Activated naive CD4-positive, alpha-beta T cell treated with anti-CD3 and anti-CD28 coated beads for 36 hours (primary cell): ENCODE measurements at regions not wholly inside any gene's neighbourhood (a gene's known extent, or its start where the extent isn't known, plus 50 kb on each side); places are given as distances from the start of the nearest gene placed in this dataset.

Source experiments
- CTCF ChIA-PET: fragments of 350-600 bp; sonication (Branson Sonifier 250); formaldehyde crosslinking; loops from one replicate; lab custom pipeline; 2021; ENCODE audit warnings: antibody characterized with exemption; lab: Charles Lee
- DNase-seq: peaks from one replicate; pipeline ENCODE4 v3.0.0-alpha.2; 2020
- H3K27ac Mint-ChIP-seq: one replicate; pipeline ENCODE4 v1.8.0; 2021; ENCODE audit warnings: mild to moderate bottlenecking, mixed read lengths
- H3K27me3 Mint-ChIP-seq: one replicate; pipeline ENCODE4 v1.8.0; 2021; ENCODE audit warnings: low read depth, mixed read lengths
- H3K36me3 Mint-ChIP-seq: one replicate; pipeline ENCODE4 v1.8.0; 2021; ENCODE audit warnings: low read depth, mixed read lengths
- H3K4me1 Mint-ChIP-seq: one replicate; pipeline ENCODE4 v1.8.0; 2021; ENCODE audit warnings: low read depth, mixed read lengths
- H3K4me3 Mint-ChIP-seq: one replicate; pipeline ENCODE4 v1.8.0; 2021; ENCODE audit warnings: mild to moderate bottlenecking, moderate library complexity, mixed read lengths
- H3K9me3 Mint-ChIP-seq: one replicate; pipeline ENCODE4 v1.8.0; 2021; ENCODE audit warnings: mixed read lengths
- intact Hi-C: fragments of 100-400 bp; cut with micrococcal nuclease; formaldehyde crosslinking; loops from one replicate; pipeline ENCODE4 v1.15.1; 2023

DNA sequence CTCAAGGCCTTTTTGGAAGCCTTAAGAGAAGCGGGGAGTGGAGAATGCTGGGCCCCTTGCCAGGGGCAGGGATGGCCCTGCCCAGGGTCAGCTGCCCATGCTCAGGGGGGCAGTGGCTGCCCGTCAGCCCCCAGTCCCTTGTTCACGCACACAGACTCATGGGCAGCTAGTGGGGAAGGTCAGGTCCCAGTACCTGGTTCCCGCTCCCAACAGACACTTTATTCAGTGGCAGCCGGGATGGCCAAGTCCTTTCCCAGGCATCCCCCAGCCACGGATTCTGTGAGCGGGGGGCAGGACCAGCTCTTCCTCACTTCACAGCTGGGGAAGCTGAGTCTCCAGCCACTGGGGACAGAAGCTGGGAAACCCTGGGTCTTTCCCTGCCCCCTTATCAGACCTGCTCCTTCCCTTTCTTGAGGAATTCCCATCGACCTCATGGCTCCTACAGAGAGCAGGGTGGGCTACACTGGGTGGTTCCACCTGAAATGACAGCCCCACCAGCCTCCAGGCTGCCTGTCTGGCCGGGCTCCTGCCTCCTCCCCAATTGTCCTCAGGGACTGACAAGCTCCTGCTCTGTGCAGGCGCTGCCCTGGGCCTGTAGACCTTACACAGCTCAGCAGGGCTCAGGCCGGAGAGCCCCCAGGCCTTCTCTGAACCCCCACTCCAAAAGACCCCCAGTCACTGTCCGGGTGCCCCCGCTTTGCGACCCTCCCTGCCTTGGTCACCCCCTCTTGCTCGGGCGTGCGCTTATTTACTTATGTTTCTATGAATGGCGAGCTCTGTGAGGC, 61.0 kb upstream of the FGF3 start:
- Mint-ChIP-seq H3K4me1 (no peaks in the 10 kb centered on the region), H3K27ac (no peak overlapping the region), H3K4me3 (no peak overlapping the region), H3K27me3 (peaks cover 3% of the 10 kb centered on the region), H3K9me3 (no peaks in the 10 kb centered on the region), H3K36me3 (no peaks in the 10 kb centered on the region)
- intact Hi-C loops = no loop called here
- no peak for DNase-seq
- CTCF ChIA-PET = interaction anchor here (0.7 kb wide), 1 partner anchor 9 kb away, joined by 3 read pairs; no protein-coding TSS in a partner anchor

DNA sequence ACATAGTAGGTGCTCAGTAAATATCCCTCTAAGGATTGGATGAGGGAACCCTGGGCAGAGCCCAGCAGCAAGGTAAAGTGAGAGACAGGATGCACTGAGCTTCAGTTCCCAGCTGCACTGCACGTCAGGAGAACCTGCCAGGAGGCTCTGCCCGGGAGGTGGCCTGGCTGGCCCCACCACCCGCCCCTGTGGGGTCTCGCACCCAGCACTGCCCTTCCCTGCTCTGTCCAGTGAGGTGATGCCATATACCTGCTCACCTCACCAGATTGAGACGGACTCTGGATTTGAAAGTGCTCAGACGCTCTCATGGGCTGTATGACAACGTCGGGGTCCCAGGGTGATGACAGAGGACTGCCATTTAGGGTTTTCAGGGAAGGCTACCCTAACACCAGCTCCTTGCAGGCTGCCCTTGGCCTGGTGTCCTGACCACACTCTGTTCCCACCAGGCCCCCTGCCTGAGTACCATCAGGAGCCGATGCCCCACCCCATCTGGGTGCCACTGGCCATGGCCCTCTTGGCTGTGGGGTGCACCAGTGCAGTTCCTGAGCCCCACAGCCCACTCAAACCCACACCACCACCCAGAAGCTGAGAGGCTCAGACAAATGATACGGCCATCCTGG, 61.7 kb upstream of the FGF3 start:
- Mint-ChIP-seq H3K4me1 (no peaks in the 10 kb centered on the region), H3K27ac (no peak overlapping the region), H3K27me3 (peaks cover 3% of the 10 kb centered on the region), H3K4me3 (no peak overlapping the region), H3K36me3 (no peaks in the 10 kb centered on the region), H3K9me3 (no peaks in the 10 kb centered on the region)
- CTCF ChIA-PET = interaction anchor here (0.7 kb wide), 1 partner anchor 8 kb away, joined by 3 read pairs; no protein-coding TSS in a partner anchor
- no peak for DNase-seq
- intact Hi-C loops = no loop called here

DNA sequence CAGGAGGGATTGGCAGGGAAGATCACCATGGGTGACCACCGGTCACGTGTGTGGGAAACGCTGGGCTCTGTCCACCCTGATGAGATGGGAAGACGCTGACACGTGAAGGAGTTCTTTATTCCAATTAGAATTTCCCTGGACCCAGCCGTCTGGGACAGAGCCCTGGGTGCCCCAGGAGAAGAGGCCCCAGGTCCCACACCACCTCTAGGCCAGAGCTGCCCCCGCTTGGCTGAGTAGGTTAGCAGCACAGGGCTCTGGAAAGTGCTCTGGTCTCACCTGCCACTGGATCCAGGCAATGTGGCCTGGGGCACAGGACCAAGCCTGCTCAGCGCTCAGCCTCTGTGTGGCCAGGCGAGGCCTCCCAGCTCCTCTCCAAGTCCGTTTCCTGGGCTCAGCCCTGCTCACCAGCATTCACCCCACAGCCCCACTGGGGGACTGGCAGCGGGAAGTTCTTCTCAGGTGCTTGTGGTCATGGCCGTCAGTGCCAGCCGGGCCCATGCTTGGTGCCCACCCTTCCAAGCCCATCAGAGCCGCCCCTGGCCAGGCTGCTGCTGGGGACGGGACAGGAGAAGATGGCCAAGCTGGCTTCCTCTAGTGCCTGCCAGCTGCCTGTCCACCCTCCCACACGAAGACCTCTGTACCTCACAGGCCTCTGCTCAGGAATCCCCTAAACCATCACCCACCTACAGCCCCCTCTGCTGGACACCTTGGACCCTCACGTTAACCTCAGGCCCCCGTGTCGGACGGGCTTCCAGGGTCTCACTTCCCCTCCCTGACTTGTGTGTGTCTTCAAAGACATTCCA, 62.5 kb upstream of the FGF3 start:
- intact Hi-C loops = no loop called here
- no peaks in the 10 kb centered on the region for H3K4me1 Mint-ChIP-seq
- CTCF ChIA-PET = interaction anchor here (0.8 kb wide), 1 partner anchor 87 kb away, joined by 3 read pairs; no protein-coding TSS in a partner anchor
- H3K9me3 Mint-ChIP-seq = no peaks in the 10 kb centered on the region
- H3K27ac Mint-ChIP-seq = no peak overlapping the region
- H3K27me3 Mint-ChIP-seq = peaks cover 2% of the 10 kb centered on the region
- no peaks in the 10 kb centered on the region for H3K36me3 Mint-ChIP-seq
- DNase-seq = no peak
- no peak overlapping the region for H3K4me3 Mint-ChIP-seq

GRCh38 chr11:69882270-69882608, 63.0 kb upstream of the FGF3 start:
- no peak for DNase-seq
- intact Hi-C loops = no loop called here
- H3K27me3 Mint-ChIP-seq = peaks cover 2% of the 10 kb centered on the region
- no peaks in the 10 kb centered on the region for H3K9me3 Mint-ChIP-seq
- H3K27ac Mint-ChIP-seq = no peak overlapping the region
- no peak overlapping the region for H3K4me3 Mint-ChIP-seq
- no peaks in the 10 kb centered on the region for H3K4me1 Mint-ChIP-seq
- no peaks in the 10 kb centered on the region for H3K36me3 Mint-ChIP-seq
- CTCF ChIA-PET = interaction anchor here (0.8 kb wide), 1 partner anchor 86 kb away, joined by 3 read pairs; no protein-coding TSS in a partner anchor

DNA sequence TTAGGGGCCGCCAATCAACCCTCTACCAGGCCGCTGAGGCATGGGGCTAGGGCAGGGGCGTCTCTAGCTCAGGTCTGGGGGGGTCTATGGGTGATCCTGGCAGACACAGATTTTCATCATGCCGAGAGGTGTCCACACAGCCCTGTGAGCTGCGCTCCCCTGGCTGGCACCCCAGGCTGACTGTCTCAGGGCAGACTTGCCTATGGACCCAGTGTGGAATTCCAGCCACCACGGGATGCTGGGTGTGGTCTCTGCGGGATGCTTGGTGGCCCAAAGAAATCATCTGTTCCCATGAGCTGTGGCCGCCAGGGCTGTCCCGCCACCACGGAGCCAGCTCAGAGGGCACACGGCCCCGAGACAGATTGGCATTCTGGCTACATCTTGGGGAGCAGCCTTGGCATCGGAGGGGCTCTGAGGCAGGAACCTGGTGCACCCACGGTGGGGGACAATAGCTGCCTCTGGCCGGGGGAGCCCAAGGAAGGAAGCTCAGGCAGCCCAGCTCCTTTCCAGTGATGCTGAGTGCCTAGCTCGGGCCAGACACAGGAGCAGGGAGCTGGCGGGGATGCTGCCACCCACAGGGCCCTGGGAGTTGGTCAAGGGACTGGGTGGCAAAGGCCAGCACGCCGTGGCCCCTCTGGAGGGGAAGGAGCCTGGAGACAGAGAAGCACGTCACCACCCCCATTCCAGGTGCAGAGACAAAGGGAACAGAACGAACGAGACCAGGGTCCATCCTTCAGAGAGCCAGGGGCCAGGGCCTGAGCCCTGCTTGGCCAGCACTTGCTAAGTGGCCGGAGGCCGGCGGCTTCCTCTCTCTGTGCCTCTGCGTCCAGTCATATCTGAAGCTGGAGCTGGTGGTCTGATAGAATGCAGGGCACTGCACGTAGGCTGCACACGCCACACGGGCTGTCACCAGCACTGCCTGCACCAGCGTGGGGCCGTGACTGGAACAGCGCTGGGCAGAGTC, 64.4 kb upstream of the FGF3 start:
- Mint-ChIP-seq H3K9me3 (no peaks in the 10 kb centered on the region), H3K27me3 (peaks cover 2% of the 10 kb centered on the region), H3K4me1 (peaks cover 3% of the 10 kb centered on the region), H3K27ac (no peak overlapping the region), H3K4me3 (no peak overlapping the region), H3K36me3 (no peaks in the 10 kb centered on the region)
- CTCF ChIA-PET = interaction anchor here (0.9 kb wide), 1 partner anchor 29 kb away, joined by 3 read pairs; no protein-coding TSS in a partner anchor
- intact Hi-C loops = no loop called here
- no peak for DNase-seq

DNA sequence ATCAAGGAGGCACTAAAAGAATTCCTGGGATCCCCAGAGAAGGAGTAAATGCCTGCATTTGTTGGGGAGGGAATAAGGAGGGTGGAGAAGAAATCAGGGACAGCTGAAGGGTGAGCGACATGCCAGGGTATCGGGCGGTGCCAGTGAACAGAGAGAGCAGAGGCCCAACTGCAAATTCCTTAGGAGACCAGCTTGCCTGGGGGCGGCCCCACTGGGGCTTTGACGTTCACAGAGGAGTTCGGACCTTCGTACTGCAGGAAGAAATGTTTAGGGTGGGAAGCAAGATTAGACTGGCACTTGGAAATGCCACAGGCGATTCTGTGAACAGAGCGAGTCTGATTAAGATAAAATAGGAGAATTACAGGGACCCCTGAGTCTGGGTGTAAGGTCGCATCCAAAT, 65.1 kb upstream of the FGF3 start:
- CTCF ChIA-PET = no interaction called here

GRCh38 chr11:69884751-69885150, 65.5 kb upstream of the FGF3 start:
- H3K36me3 Mint-ChIP-seq = no peaks in the 10 kb centered on the region
- H3K9me3 Mint-ChIP-seq = no peaks in the 10 kb centered on the region
- no peak overlapping the region for H3K27ac Mint-ChIP-seq
- H3K27me3 Mint-ChIP-seq = peaks cover 8% of the 10 kb centered on the region
- H3K4me3 Mint-ChIP-seq = no peak overlapping the region
- peaks cover 3% of the 10 kb centered on the region for H3K4me1 Mint-ChIP-seq
- CTCF ChIA-PET = no interaction called here
- no peak for DNase-seq
- intact Hi-C loops = no loop called here

More for the DNA sequence above, 65.1 kb upstream of the FGF3 start:
- intact Hi-C loops = no loop called here
- Mint-ChIP-seq H3K27ac (no peak overlapping the region), H3K27me3 (peaks cover 5% of the 10 kb centered on the region), H3K4me3 (no peak overlapping the region), H3K36me3 (no peaks in the 10 kb centered on the region), H3K9me3 (no peaks in the 10 kb centered on the region), H3K4me1 (peaks cover 3% of the 10 kb centered on the region)
- no peak for DNase-seq

GRCh38 chr11:69887330-69887729, 68.1 kb upstream of the FGF3 start:
- Mint-ChIP-seq H3K9me3 (no peaks in the 10 kb centered on the region), H3K4me1 (peaks cover 3% of the 10 kb centered on the region), H3K4me3 (no peak overlapping the region), H3K36me3 (no peaks in the 10 kb centered on the region), H3K27me3 (peaks cover 24% of the 10 kb centered on the region), H3K27ac (no peak overlapping the region)
- DNase-seq = no peak
- CTCF ChIA-PET = interaction anchor here (0.6 kb wide), 2 partner anchors 48 to 179 kb away, joined by 3 to 5 read pairs; no protein-coding TSS in a partner anchor
- intact Hi-C loops = no loop called here

- intact Hi-C loops = loop anchor here (1.0 kb wide), 2 partner anchors 184 to 202 kb away; partner anchors contain the start of gene FGF19
- Mint-ChIP-seq H3K9me3 (no peaks in the 10 kb centered on the region), H3K4me3 (no peak overlapping the region), H3K27me3 (peaks cover 26% of the 10 kb centered on the region), H3K36me3 (no peaks in the 10 kb centered on the region), H3K27ac (no peak overlapping the region), H3K4me1 (peaks cover 3% of the 10 kb centered on the region)
- DNase-seq = no peak
- CTCF ChIA-PET = interaction anchor here (0.9 kb wide), 1 partner anchor 10 kb away, joined by 3 read pairs; no protein-coding TSS in a partner anchor
Measured at GRCh38 chr11:69887841-69888427, 68.7 kb upstream of the FGF3 start.

DNA sequence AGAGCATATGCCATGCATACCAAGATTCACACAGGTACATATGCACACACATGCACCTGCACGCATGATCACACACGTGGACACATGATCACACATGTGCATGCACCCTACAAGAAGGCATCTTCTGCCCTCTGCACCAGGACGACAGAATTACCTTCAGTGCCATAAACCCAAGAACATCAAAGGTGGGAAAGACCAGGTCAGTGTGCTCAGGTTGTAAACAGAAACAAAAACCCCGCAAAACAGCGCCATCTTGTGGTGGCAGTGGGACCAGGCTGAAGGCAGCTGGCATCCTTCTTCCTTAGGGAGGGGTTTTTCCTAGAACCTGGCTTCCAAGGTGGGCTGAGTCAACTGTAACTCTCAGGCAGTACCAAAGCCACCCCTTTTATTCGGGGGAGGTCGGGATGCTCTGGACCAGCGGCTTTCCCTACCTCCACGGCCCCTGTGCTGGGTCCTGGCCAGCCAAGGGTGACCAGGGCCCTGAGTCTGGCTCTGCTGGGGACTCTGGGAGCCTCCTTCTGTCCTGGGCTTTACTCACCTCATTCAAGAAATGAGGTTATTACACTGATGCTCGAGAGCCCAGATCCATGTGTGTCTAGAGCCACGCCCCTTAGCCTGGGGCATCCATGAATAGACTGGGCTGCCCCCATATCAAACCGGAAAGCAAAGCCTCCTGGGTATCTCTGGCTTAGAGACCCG, 69.4 kb upstream of the FGF3 start:
- Mint-ChIP-seq H3K4me3 (no peak overlapping the region), H3K36me3 (no peaks in the 10 kb centered on the region), H3K9me3 (no peaks in the 10 kb centered on the region), H3K27me3 (peaks cover 26% of the 10 kb centered on the region), H3K27ac (no peak overlapping the region), H3K4me1 (peaks cover 3% of the 10 kb centered on the region)
- intact Hi-C loops = loop anchor here (1.0 kb wide), 2 partner anchors 184 to 202 kb away; partner anchors contain the start of gene FGF19
- DNase-seq = peak; percentile 81
- CTCF ChIA-PET = interaction anchor here (0.5 to 1.1 kb wide), 7 partner anchors 8 to 189 kb away, joined by 3 to 4 read pairs (median 3); no protein-coding TSS in a partner anchor
